T-cell (primary cell): ENCODE measurements at regions not wholly inside any gene's neighbourhood (a gene's known extent, or its start where the extent isn't known, plus 50 kb on each side); places are given as distances from the start of the nearest gene placed in this dataset.

Experiments
- ATAC-seq, 4 experiments: fragments of 200-7000 bp in 3 of 4; fragments of 150-1000 bp in 1 of 4; cut with Tn5 transposase; replicated peaks in 1 of 4; 1 replicate in 3 of 4; 2 replicates in 1 of 4; pipeline ENCODE4 v1.10.0; 2021; ENCODE audit warnings: moderate library complexity in 3 of 4, mild to moderate bottlenecking in 2 of 4, moderate number of reproducible peaks in 1 of 4
- CTCF ChIA-PET, 2 donors: fragments of 300-600 bp; sonication (Branson Sonifier 250); formaldehyde crosslinking; loops; one replicate each; lab custom pipeline; 2022; ENCODE audit warnings: antibody characterized with exemption in 2 of 2; lab: Charles Lee
- POLR2A ChIA-PET, 2 donors: fragments of 300-600 bp; sonication (Branson Sonifier 250); formaldehyde crosslinking; loops; one replicate each; lab custom pipeline; 2022; ENCODE audit warnings: antibody characterized with exemption in 2 of 2; lab: Charles Lee
- DNase-seq, 35 experiments: peaks; one replicate each; pipeline versions ENCODE4 v3.0.0 to v3.0.0-alpha.2; 2013 to 2023
- H3K27ac ChIP-seq: one replicate; pipeline ENCODE4 v1.5.1; 2013; ENCODE audit warnings: low read length
- H3K27me3 ChIP-seq, 2 experiments: replicated peaks in 1 of 2; 1 replicate in 1 of 2; 2 replicates in 1 of 2; pipeline versions ENCODE4 v1.6.1 to v1.7.0; 2013; ENCODE audit warnings: low read length in 1 of 2, mixed read lengths in 1 of 2; ENCODE audit not compliant: control insufficient read depth in 2 of 2, insufficient read depth in 2 of 2; ENCODE audit errors: extremely low read depth in 1 of 2
- H3K36me3 ChIP-seq, 2 donors: 1 replicate in 1 of 2; 2 replicates in 1 of 2; pipeline versions ENCODE4 v1.6.1 to v1.7.0; 2013; ENCODE audit warnings: low read length in 1 of 2; ENCODE audit not compliant: control insufficient read depth in 2 of 2, insufficient read depth in 1 of 2; ENCODE audit errors: extremely low read depth in 1 of 2
- H3K4me1 ChIP-seq, 2 experiments: 1 replicate in 1 of 2; 2 replicates in 1 of 2; pipeline versions ENCODE4 v1.6.1 to v1.7.0; 2013; ENCODE audit warnings: low read length in 2 of 2, mixed read lengths in 1 of 2; ENCODE audit not compliant: insufficient read depth in 2 of 2, control insufficient read depth in 1 of 2; ENCODE audit errors: extremely low read depth in 1 of 2
- H3K4me3 ChIP-seq, 2 donors: 1 replicate in 1 of 2; 2 replicates in 1 of 2; pipeline versions ENCODE4 v1.5.1 to v1.7.0; 2013; ENCODE audit warnings: mild to moderate bottlenecking in 2 of 2, low read length in 1 of 2, moderate library complexity in 1 of 2; ENCODE audit not compliant: control insufficient read depth in 1 of 2; ENCODE audit errors: extremely low read depth in 1 of 2
- H3K9me3 ChIP-seq: 2 replicates; pipeline ENCODE4 v1.7.0; 2013
- H3K27ac Mint-ChIP-seq, 2 donors: one replicate each; pipeline ENCODE4 v1.8.0; 2020 to 2021; ENCODE audit warnings: mild to moderate bottlenecking in 2 of 2, mixed read lengths in 2 of 2
- H3K27me3 Mint-ChIP-seq, 2 donors: one replicate each; pipeline ENCODE4 v1.8.0; 2021 to 2022; ENCODE audit warnings: mixed read lengths in 2 of 2
- H3K36me3 Mint-ChIP-seq: one replicate; pipeline ENCODE4 v1.8.0; 2021; ENCODE audit warnings: mixed read lengths
- H3K4me1 Mint-ChIP-seq, 3 donors: one replicate each; pipeline ENCODE4 v1.8.0; 2020 to 2022; ENCODE audit warnings: mixed read lengths in 3 of 3, mild to moderate bottlenecking in 1 of 3
- H3K4me3 Mint-ChIP-seq, 3 donors: one replicate each; pipeline ENCODE4 v1.8.0; 2020 to 2022; ENCODE audit warnings: mild to moderate bottlenecking in 3 of 3, mixed read lengths in 3 of 3, moderate library complexity in 3 of 3
- H3K9me3 Mint-ChIP-seq, 3 donors: one replicate each; pipeline ENCODE4 v1.8.0; 2020 to 2022; ENCODE audit warnings: mixed read lengths in 3 of 3
- WGBS: methylation state at CpG from one replicate; pipeline ENCODE4 v1.1.5; 2013; ENCODE audit warnings: missing lambda C conversion rate; ENCODE audit not compliant: insufficient coverage; 5-methylcytosine and 5-hydroxymethylcytosine counted together

DNA sequence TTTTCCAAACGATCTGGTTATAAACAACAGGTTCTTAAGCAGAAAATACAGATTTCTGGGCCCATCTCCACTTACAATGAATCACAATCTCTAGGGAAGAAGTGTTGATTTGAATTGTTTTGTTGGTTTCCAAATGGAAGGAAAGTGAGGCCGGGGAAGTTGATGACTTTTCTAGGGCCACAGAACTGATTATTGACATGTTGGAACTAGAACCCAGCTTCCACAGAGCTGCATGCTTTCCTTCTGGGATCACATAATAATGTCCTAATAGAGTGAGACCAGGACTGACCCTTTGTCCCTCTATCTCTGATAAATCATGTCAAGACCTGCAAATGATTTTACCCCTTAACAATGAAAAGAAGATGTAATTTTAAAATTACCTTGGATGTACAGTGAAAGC is 332.2 kb downstream of the OSR1 start:
- Histone ChIP-seq H3K36me3 (no peaks in the 10 kb centered on the region), H3K9me3 (no peaks in the 10 kb centered on the region), H3K4me1 (no peaks in the 10 kb centered on the region), H3K27ac (no peak overlapping the region), H3K27me3 (no peaks in the 10 kb centered on the region), H3K4me3 (no peak overlapping the region)
- POLR2A ChIA-PET, result no interaction called here
- DNase-seq (no peak), ATAC-seq (no peak)
- Mint-ChIP-seq H3K27ac (no peak overlapping the region), H3K27me3 (no peaks in the 10 kb centered on the region), H3K4me1 (no peaks in the 10 kb centered on the region), H3K9me3 (no peaks in the 10 kb centered on the region), H3K36me3 (peaks cover 4% of the 10 kb centered on the region), H3K4me3 (no peak overlapping the region)
- 60% methylated on average over 1 of the region's 2 CpGs for WGBS
- CTCF ChIA-PET, result no interaction called here

DNA sequence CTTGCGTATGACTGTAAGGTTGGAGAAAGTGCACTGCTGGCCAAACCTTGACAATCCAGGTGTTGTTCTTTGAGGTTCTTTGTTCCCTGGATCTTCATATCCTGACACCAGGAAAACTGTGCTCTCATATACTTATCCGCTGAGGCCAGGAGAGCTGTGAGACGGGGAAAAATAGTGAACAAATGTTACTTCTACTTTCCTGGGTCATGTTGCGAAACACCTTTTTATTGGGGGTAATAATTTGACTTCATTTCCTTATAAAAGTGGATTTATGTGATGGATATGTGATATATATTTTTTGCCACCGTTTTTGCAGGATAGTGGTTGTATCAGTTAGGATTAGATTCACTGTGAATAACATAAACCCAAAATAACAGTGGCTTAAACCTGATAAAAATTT is 336.1 kb downstream of the OSR1 start:
- ATAC-seq (no peak), DNase-seq (no peak)
- ChIA-PET POLR2A (no interaction called here), CTCF (no interaction called here)
- Histone ChIP-seq H3K36me3 (no peaks in the 10 kb centered on the region), H3K9me3 (no peaks in the 10 kb centered on the region), H3K27ac (no peak overlapping the region), H3K4me3 (no peak overlapping the region), H3K27me3 (no peaks in the 10 kb centered on the region), H3K4me1 (no peaks in the 10 kb centered on the region)
- Mint-ChIP-seq H3K27me3 (no peaks in the 10 kb centered on the region), H3K4me3 (no peak overlapping the region), H3K4me1 (no peaks in the 10 kb centered on the region), H3K27ac (no peak overlapping the region), H3K9me3 (peaks cover 0 to 6% (median 2%) of the 10 kb centered on the region in 3 donors), H3K36me3 (peaks cover 4% of the 10 kb centered on the region)
- 80% methylated on average over 1 of the region's 5 CpGs for WGBS

DNA sequence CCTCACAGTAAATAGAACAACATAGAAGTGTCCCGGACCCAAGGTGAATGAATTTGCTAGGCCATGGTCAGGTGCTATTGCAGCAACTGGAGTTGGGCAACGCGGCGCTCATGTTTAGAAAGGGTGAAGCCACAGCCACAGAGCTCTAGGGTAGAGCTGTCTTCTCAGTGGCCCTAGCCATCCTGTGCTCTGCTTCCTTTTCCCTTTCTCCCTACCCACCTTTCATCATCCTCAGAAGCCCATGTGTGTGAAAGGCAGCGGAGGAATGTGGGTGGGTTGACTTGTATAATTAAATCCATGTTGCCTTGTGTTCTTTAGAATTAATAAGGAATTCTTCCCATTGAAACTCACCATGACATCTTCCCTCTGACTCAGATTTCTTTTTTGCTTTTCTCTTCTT is 336.7 kb downstream of the OSR1 start:
- Mint-ChIP-seq H3K27ac (no peak overlapping the region), H3K36me3 (peaks cover 4% of the 10 kb centered on the region), H3K27me3 (no peaks in the 10 kb centered on the region), H3K9me3 (peaks cover 0 to 7% (median 6%) of the 10 kb centered on the region in 3 donors), H3K4me1 (no peaks in the 10 kb centered on the region), H3K4me3 (no peak overlapping the region)
- Histone ChIP-seq H3K36me3 (no peaks in the 10 kb centered on the region), H3K4me3 (no peak overlapping the region), H3K27me3 (no peaks in the 10 kb centered on the region), H3K27ac (no peak overlapping the region), H3K9me3 (no peaks in the 10 kb centered on the region), H3K4me1 (no peaks in the 10 kb centered on the region)
- CTCF ChIA-PET, result no interaction called here
- POLR2A ChIA-PET, result no interaction called here
- no peak for DNase-seq
- no peak for ATAC-seq
- no CpG with 5 or more reads among the region's 5 CpGs for WGBS

- DNase-seq (no peak), ATAC-seq (no peak)
- Mint-ChIP-seq H3K36me3 (peaks cover 4% of the 10 kb centered on the region), H3K27ac (no peak overlapping the region), H3K4me3 (no peak overlapping the region), H3K4me1 (no peaks in the 10 kb centered on the region), H3K27me3 (no peaks in the 10 kb centered on the region), H3K9me3 (peaks cover 4 to 7% (median 6%) of the 10 kb centered on the region in 3 donors)
- CTCF ChIA-PET, result interaction anchor here in 1 of 2 donors (0.6 kb wide), 1 partner anchor 88 kb away, joined by 4 read pairs; no protein-coding TSS in a partner anchor
- no peaks in the 10 kb centered on the region for H3K4me1 ChIP-seq
- no peaks in the 10 kb centered on the region for H3K9me3 ChIP-seq
- POLR2A ChIA-PET, result no interaction called here
- WGBS, result 100% methylated on average over 1 of the region's 4 CpGs
- H3K36me3 ChIP-seq, result no peaks in the 10 kb centered on the region
- H3K27me3 ChIP-seq, result no peaks in the 10 kb centered on the region
- H3K27ac ChIP-seq, result no peak overlapping the region
- no peak overlapping the region for H3K4me3 ChIP-seq
Measured at GRCh38 chr2:19021100-19021476, 337.3 kb downstream of the OSR1 start.

- ChIA-PET POLR2A (no interaction called here), CTCF (interaction anchor here in 1 of 2 donors (0.6 kb wide), 1 partner anchor 89 kb away, joined by 4 read pairs; no protein-coding TSS in a partner anchor)
- 89% methylated on average over 3 of the region's 11 CpGs for WGBS
- no peaks in the 10 kb centered on the region for H3K4me1 ChIP-seq
- no peak overlapping the region for H3K4me3 Mint-ChIP-seq
- no peak for ATAC-seq
- H3K27me3 ChIP-seq, result no peaks in the 10 kb centered on the region
- peaks cover 4% of the 10 kb centered on the region for H3K36me3 Mint-ChIP-seq
- no peak for DNase-seq
- H3K27ac ChIP-seq, result no peak overlapping the region
- H3K4me3 ChIP-seq, result no peak overlapping the region
- H3K9me3 Mint-ChIP-seq, result peaks cover 6 to 11% (median 8%) of the 10 kb centered on the region in 3 donors
- H3K27ac Mint-ChIP-seq, result no peak overlapping the region
- no peaks in the 10 kb centered on the region for H3K9me3 ChIP-seq
- no peaks in the 10 kb centered on the region for H3K27me3 Mint-ChIP-seq
- no peaks in the 10 kb centered on the region for H3K4me1 Mint-ChIP-seq
- H3K36me3 ChIP-seq, result no peaks in the 10 kb centered on the region
Measured at GRCh38 chr2:19020144-19021099, 338.0 kb downstream of the OSR1 start.

- peaks cover 2 to 15% (median 5%) of the 10 kb centered on the region in 3 donors for H3K9me3 Mint-ChIP-seq
Measured at GRCh38 chr2:19009510-19009909, 348.9 kb downstream of the OSR1 start.

More at GRCh38 chr2:19009510-19009909, 348.9 kb downstream of the OSR1 start:
- no peak overlapping the region for H3K27ac ChIP-seq
- Mint-ChIP-seq H3K4me1 (no peaks in the 10 kb centered on the region), H3K36me3 (peaks cover 3% of the 10 kb centered on the region), H3K27me3 (no peaks in the 10 kb centered on the region), H3K4me3 (no peak overlapping the region), H3K27ac (no peak overlapping the region)
- no peaks in the 10 kb centered on the region for H3K9me3 ChIP-seq
- no peaks in the 10 kb centered on the region for H3K4me1 ChIP-seq
- ChIA-PET CTCF (no interaction called here), POLR2A (no interaction called here)
- no peaks in the 10 kb centered on the region for H3K36me3 ChIP-seq
- ATAC-seq (no peak), DNase-seq (no peak)
- H3K27me3 ChIP-seq, result no peaks in the 10 kb centered on the region
- WGBS, result 100% methylated on average over 1 of the region's 3 CpGs
- no peak overlapping the region for H3K4me3 ChIP-seq
